ENCODE measurements at regions not wholly inside any gene's neighbourhood (a gene's known extent, or its start where the extent isn't known, plus 50 kb on each side); places are given as distances from the start of the nearest gene placed in this dataset.

- TF ChIP-seq POLR2A (IDR thresholded peaks at IDR 0.05) (no peak), CTCF (IDR thresholded peaks at IDR 0.05) (no peak)
Measured at GRCh38 chr7:50952120-50952519, 169.4 kb upstream of the GRB10 start.
